HG02588 (cell line): ENCODE measurements at regions not wholly inside any gene's neighbourhood (a gene's known extent, or its start where the extent isn't known, plus 50 kb on each side); places are given as distances from the start of the nearest gene placed in this dataset.
"Not testable (repeated sequence)": the region's sequence is repeated elsewhere in the genome, so short reads cannot be mapped to it uniquely, and the experiment has no call there.

Experiments
- ATAC-seq: cut with Tn5 transposase; IDR thresholded peaks from one replicate; pipeline ENCODE4 v1.9.1; 2021; ENCODE audit warnings: mild to moderate bottlenecking, moderate library complexity; ENCODE audit not compliant: unreplicated experiment

GRCh38 chr5:166282939-166283338, 2008.5 kb upstream of the WWC1 start:
- ATAC-seq = no peak

- ATAC-seq = no peak
These were observed 2006.1 kb upstream of the WWC1 start for GRCh38 chr5:166285361-166285760.

- ATAC-seq = no peak
These were observed 2004.6 kb upstream of the WWC1 start for GRCh38 chr5:166286832-166287231.

GRCh38 chr5:166287866-166288265, 2003.6 kb upstream of the WWC1 start:
- ATAC-seq = no peak

- ATAC-seq = not testable (repeated sequence)
These were observed 1999.6 kb upstream of the WWC1 start for GRCh38 chr5:166291800-166292199.

DNA sequence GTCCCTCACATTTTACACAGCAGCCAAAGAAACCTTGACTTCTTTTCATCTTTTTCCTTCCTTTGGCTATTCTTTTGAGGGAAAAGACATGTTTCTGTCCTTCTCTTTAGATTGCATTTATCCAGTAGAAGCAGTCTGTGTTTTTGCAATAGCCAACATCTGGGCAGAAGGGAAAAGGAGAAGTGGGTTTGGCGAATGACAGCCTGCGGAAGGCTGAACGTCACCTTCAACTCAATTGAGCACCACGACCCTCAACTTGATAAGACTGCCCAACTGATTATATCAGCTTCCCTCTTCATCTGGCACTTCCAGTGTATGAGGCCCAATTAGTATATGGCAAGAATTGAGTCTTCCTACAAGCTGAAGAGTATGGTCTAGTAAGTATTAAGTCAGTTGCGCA, 1997.6 kb upstream of the WWC1 start:
- ATAC-seq = no peak

DNA sequence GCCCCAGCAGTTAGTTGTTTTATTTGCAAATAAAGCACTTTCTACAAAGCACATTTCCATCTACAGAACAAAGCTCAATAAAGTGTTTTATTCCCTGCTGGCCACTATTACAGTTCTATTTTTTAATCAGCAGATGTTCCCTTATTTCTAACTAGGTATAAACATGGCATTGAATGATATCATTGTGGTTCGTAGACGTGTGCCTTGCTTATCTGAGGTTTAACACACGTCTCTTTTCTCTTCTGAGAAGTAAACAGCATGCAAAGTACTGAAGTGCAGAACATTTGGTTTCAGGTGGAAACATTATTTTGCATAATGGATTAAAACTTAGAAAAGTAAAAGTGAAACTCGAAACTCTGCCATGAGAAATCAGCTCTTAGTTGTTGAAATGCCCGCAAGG, 1989.3 kb upstream of the WWC1 start:
- no peak for ATAC-seq

GRCh38 chr5:166317425-166317824, 1974.0 kb upstream of the WWC1 start:
- ATAC-seq = no peak

DNA sequence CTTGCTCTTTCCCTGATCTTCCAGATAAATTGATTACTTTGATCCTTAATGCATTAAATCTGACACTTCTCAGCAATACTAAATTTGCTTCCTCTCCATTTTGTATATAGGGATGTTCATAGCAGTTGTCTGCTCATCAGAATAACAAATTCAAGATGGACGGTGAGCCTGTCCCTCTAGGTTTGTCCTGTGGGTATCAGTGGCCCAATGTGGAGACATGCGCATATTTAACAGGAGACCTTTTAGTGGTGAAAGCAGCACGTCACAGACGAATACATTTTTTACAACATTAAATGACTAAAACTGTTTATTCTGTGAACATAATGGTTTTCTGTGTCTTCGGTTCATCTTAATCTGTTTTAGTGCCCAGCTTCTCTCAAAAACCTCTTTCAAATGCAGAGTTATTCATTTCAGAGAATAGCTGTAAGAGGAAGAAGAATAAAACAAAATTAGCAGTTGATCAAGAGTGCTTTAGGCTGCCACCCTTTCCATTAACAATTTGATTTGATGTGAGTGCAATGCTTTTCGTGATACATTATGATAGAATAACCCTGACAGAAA, 1970.4 kb upstream of the WWC1 start:
- ATAC-seq = no peak

DNA sequence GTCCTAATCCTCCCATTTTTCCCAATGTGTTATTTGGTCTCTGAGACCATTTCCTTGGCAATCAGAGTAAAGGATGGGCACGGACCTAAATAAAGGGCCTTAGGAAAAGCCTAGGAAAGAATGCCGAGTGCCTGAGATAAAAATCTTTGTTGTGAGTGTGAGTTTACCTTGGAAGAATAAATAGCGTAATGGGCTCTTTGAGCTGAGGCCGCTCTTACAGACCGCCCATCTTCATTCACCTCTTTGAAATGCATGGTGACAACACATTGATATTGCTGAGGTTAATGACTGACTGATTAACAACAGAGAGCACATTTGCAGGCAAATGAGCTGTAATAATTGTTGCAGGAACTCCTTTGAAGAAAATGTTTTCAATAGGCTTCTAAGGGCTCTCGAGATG, 1967.1 kb upstream of the WWC1 start:
- ATAC-seq = no peak

DNA sequence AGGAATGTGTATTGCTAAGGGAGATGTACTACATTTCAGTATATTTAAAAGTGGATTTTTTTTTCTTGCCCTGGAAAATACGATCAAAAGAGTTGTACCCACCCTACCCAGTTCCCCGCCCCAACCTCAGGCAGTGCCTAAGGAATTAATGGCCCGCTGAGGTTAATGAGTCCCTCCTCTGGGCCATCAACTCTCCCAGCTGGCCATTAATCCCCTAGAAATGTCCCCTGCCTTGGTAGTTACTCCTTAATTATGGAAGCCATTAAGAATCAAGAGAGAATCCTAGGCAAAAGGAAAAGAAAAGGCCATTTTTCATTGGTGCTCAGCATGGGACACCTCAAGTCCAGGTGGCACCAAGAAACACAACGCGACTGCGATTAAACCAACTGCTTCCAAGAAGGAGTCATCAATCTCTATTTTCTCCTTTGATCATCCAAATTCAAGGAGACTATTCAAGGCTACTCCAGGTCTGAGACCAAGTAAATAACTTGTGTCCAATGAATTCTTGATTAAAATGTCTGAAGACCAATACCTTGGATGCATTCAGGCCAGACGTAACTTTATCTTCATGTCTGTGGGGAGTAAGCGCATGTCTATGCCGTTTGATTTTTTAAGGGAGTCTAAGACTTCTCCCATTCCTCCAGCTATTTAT, 1962.2 kb upstream of the WWC1 start:
- ATAC-seq = no peak

- ATAC-seq = no peak
These were observed 1961.4 kb upstream of the WWC1 start for GRCh38 chr5:166330036-166330435.

- no peak for ATAC-seq
These were observed 1959.9 kb upstream of the WWC1 start for GRCh38 chr5:166331521-166331920.

DNA sequence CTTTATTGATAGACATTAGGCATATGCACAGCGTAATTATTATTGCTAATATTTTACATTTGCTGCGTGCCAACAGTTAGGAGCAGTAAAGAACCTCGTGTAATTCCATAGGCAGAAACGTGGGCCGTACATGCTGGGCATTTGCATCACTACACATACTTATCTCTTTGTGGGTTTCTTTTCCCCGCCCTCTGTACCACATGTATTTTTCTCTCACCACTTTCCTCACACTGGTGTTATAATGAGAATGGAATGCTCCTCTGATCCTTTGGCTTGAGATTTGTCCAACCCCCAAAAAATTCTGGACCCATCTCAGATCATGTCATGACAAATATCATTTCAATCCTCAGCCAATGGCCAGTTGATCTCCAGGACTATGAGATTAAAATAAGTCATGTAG, 1952.6 kb upstream of the WWC1 start:
- ATAC-seq = no peak

- ATAC-seq = no peak
These were observed 1951.4 kb upstream of the WWC1 start for GRCh38 chr5:166340039-166340438.

- no peak for ATAC-seq
These were observed 1949.6 kb upstream of the WWC1 start for GRCh38 chr5:166341740-166342337.

DNA sequence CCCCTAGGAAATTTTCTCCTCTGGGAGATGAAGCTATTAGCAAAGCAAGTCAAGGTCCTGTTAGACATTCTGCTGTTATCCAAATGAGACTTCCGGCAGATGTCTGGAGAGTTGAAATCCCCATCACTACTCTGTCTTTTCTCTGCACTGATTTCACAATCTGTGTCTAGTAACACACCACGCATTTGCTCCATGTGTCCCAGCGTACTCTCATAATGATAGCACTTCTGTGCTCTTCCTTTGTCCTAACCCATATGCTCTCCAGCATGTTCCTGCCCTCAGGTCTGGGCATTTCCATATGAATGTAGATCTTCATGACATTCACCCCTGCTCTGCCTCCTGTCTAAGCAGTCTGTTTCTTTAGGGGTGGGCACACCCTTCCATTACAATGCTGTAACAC, 1949.0 kb upstream of the WWC1 start:
- no peak for ATAC-seq

DNA sequence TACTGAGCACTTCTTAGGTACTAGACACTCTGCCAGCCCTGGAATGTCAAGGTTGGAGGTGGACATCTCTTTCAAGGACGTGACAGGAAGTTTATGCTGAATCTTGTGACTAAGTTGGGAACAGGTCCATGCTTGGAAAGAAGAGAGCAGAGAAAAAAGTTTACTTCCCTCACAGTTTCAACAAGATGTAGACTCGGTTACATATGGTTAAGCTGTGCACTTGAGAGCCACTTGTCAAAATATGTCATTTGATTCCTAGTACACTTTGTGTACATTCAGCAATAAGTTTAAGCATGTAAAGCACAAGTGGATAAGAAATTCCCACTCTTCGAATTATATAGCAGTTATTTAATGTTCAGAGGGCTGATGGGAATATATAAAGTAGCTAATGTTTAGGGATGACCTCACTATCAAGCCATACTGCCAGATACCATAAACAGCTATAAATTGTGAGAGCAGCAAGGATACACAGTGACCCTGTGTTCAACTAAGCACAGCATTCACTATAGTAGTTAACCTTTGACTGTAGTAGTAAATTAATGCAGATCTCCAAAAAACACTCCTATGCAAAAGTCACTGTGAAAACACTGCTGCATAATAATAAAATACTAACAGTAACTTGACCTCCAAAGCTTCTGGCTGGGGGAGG, 1944.6 kb upstream of the WWC1 start:
- ATAC-seq = no peak

DNA sequence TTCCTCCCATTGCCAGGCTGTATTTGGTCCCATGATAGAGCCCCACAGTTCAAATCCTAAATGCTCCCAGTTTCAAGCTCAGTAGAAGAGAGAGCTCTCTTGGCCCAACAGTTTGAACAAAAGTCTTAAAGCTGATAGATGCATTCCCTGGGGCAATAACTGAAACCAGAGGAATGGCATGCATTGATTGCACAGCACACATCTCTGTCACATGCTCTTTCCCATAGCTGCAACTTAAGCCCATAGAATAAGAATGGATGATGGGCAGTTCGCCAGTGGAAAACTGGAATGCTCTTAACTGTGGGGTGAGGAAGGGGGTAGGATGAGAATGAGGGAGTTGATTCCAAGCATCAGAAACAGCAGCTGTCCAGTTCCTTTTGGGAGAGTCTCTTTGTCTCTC, 1942.4 kb upstream of the WWC1 start:
- no peak for ATAC-seq

- no peak for ATAC-seq
These were observed 1937.9 kb upstream of the WWC1 start for GRCh38 chr5:166353580-166353979.

- ATAC-seq = no peak
These were observed 1937.1 kb upstream of the WWC1 start for GRCh38 chr5:166354332-166354731.

- no peak for ATAC-seq
These were observed 1935.3 kb upstream of the WWC1 start for GRCh38 chr5:166356096-166356495.
